GM19023 (cell line): ENCODE measurements at regions not wholly inside any gene's neighbourhood (a gene's known extent, or its start where the extent isn't known, plus 50 kb on each side); places are given as distances from the start of the nearest gene placed in this dataset.

Experiments
- ATAC-seq: cut with Tn5 transposase; IDR thresholded peaks from one replicate; pipeline ENCODE4 v1.9.1; 2021; ENCODE audit warnings: mild to moderate bottlenecking, moderate library complexity; ENCODE audit not compliant: unreplicated experiment

GRCh38 chr6:163916315-163917081 lies 502.0 kb downstream of the QKI start:
- ATAC-seq, result no peak

- ATAC-seq, result no peak
Observed at GRCh38 chr6:163915131-163915530, 500.6 kb downstream of the QKI start.

GRCh38 chr6:163913045-163913444 lies 498.5 kb downstream of the QKI start:
- no peak for ATAC-seq

- no peak for ATAC-seq
Observed at GRCh38 chr6:163906006-163906710, 491.6 kb downstream of the QKI start.

- no peak for ATAC-seq
Observed at GRCh38 chr6:163904186-163904585, 489.7 kb downstream of the QKI start.

- no peak for ATAC-seq
Observed at GRCh38 chr6:163903541-163903940, 489.0 kb downstream of the QKI start.

- no peak for ATAC-seq
Observed at GRCh38 chr6:163902993-163903392, 488.5 kb downstream of the QKI start.

- ATAC-seq, result no peak
Observed at GRCh38 chr6:163901681-163902080, 487.2 kb downstream of the QKI start.

GRCh38 chr6:163900570-163900969 lies 486.1 kb downstream of the QKI start:
- ATAC-seq, result no peak

GRCh38 chr6:163897669-163898068 lies 483.2 kb downstream of the QKI start:
- no peak for ATAC-seq

GRCh38 chr6:163897030-163897429 lies 482.5 kb downstream of the QKI start:
- no peak for ATAC-seq

GRCh38 chr6:163895162-163895561 lies 480.6 kb downstream of the QKI start:
- ATAC-seq, result no peak

- ATAC-seq, result no peak
Observed at GRCh38 chr6:163893609-163894189, 479.2 kb downstream of the QKI start.

- no peak for ATAC-seq
Observed at GRCh38 chr6:163892824-163893561, 478.5 kb downstream of the QKI start.

- no peak for ATAC-seq
Observed at GRCh38 chr6:163889904-163890514, 475.5 kb downstream of the QKI start.

- ATAC-seq, result no peak
Observed at GRCh38 chr6:163888030-163888819, 473.7 kb downstream of the QKI start.

- ATAC-seq, result no peak
Observed at GRCh38 chr6:163886428-163886827, 471.9 kb downstream of the QKI start.

GRCh38 chr6:163883984-163884383 lies 469.5 kb downstream of the QKI start:
- no peak for ATAC-seq

GRCh38 chr6:163878698-163879097 lies 464.2 kb downstream of the QKI start:
- no peak for ATAC-seq
